ENCODE measurements at regions not wholly inside any gene's neighbourhood (a gene's known extent, or its start where the extent isn't known, plus 50 kb on each side); places are given as distances from the start of the nearest gene placed in this dataset.
"Not testable (repeated sequence)": the region's sequence is repeated elsewhere in the genome, so short reads cannot be mapped to it uniquely, and the experiment has no call there.

DNA sequence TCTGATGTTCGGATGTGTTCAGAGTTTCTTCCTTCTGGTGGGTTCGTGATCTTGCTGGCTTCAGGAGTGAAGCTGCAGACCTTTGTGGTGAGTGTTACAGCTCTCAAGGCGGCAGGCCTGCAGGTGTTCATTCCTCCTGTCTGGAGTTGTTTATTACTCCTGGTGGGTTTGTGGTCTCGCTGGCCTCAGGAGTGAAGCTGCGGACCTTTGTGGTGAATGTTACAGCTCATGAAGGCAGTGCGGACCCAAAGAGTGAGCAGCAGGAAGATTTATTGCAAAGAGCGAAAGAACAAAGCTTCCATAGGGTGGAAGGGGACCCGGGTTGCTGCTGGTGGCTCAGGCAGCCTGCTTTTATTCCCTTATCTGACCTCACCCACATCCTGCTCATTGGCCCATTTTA, 1226.8 kb upstream of the EPHA6 start:
- DNase-seq: not testable (repeated sequence)

DNA sequence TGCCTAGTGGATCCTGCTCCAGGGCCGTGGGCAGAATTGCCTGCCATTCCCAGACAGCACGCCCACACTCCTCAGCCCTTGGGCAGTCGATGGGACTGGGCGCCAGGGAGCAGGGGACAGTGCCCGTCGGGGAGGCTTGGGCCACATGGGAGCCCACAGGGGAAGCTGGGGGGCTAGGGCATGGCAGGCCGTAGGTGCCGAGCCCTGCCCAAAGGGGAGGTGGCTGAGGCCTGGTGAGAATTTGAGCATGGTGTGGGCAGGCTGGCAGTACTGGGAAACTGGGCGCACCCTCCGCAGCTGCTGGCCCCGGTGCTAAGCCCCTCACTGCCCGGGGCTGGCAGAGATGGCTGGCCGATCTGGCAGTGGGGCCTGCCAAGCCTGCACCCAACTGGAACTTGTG, 1225.9 kb upstream of the EPHA6 start:
- no peak for DNase-seq

DNA sequence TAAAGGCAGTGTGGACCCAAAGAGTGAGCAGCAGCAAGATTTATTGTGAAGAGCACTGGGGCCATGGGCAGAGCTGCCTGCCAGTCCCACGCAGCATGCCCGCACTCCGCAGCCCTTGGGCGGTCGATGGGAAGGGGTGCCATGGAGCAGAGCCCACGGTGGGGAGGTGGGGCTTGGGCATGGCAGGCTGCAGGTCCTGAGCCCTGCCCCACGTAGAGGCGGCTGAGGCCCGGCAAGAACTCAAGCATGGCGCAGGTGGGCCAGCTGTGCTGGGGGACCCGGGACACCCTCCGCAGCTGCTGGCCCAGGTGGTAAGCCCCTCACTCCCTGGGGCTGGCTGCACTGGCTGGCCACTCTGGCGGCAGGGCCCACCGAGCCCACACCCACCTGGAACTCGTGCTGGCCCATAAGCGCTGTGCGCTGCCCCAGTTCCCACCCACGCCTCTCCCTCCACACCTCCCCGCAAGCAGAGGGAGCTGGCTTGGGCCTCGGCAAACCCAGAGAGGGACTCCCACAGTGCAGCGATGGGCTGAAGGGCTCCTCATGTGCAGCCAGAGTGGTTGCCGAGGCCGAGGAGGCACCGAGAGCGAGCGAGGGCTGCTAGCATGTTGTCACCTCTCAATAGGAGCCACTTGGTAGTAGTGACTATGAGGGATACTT, 1218.8 kb upstream of the EPHA6 start:
- DNase-seq: no peak

DNA sequence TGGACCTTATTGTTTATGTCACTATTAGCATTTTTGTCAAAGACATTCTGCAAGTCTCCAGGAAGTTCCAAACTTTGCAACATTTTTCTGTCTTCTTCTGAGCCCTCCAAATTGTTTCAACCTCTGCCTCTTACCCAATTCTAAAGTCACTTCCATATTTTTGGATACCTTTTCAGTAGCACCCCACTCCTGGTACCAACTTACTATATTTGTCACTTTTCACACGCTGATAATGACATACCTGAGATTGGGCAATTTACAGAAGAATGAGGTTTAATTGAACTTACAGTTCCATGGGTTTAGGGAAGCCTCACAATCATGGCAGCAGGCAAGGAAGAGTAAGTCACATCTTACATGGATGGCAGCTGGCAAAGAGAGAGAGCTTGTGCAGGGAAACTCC, 1206.5 kb upstream of the EPHA6 start:
- no peak for DNase-seq

DNA sequence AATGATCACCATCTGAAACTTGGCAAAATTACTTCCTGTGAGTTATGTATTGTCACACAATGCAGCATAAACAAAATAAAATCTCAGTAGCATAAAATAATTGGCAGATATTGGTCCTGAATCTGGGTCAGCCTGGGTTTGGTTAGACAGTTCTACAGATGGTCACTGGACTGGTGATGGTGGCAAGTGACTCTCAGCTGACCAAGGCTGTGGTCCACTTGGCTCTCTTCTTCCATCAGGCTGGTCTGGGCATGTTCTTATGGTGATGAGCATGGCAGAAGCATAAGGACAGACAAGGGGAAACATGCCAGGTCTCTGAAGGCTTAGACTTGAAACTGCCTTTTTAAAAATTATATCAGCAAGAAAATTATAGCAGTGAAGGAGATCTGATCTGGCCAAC, 1205.0 kb upstream of the EPHA6 start:
- no peak for DNase-seq

DNA sequence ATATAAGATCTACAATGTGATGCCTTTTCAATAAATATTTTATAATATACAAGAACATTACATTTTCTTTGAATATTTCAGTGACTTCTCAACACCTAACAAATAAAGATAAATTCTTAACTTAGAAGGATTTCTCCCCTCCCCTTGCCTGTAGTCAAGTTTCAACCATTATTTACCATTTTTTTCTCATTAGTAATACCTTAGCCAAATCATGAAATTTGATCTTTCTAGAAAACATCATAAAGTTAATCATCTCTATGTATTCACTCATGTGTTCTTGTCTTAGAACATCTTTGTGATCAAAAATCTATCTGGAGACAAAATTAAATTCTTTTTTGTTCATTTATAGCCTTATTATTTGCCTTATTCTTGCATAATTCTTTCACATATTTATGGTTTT, 1201.8 kb upstream of the EPHA6 start:
- DNase-seq: no peak

DNA sequence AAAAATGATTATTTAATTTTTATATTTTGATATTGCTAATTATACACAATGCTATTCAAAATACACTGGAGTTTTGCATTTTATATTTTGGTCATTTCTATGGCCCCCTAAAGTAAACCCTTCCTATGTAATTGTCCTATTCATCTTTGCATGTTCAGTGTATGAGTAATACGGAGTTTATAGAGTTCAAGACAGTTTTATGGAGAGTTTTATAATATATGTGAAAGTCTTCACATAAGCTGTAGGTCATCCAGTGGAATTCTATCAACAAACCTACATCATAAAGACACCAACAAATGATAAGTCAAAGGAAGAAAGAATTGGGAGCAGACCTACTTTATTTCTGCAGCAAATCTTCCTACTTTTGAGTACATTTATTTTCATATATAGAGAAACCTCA, 1200.4 kb upstream of the EPHA6 start:
- DNase-seq: no peak

DNA sequence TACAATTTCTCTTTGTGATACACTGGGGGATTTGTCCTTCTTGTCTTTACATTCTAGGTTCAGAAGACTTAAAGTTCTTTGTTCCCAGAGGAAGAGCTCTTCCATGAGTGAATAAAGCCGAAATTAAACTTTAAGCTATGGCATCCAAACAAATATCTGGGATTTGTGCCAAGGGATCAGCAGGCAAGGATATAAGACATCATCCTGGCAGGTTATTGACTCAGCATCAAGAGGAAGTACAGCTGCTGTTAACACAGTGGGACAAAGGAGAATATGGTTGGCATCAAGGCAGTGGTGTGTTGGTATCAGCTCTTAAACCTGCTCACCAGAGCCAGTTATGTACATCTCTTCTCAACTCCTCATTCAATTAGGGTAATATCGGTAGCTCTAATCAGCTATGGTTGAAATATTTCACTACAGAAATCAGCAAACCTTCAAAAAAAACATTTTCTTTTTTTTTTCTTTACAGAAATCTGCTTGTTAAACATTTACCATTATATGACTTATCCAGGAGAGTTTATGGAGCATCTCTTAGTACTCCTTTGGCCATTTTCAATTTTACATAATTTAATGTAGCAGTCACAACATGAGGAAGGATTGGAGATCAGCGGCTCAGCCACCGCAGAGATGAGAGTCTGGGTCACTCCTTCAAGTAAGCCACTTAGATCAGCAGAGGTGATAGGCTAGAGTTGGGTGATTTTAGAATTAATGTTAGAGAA, 1198.6 kb upstream of the EPHA6 start:
- no peak for DNase-seq

DNA sequence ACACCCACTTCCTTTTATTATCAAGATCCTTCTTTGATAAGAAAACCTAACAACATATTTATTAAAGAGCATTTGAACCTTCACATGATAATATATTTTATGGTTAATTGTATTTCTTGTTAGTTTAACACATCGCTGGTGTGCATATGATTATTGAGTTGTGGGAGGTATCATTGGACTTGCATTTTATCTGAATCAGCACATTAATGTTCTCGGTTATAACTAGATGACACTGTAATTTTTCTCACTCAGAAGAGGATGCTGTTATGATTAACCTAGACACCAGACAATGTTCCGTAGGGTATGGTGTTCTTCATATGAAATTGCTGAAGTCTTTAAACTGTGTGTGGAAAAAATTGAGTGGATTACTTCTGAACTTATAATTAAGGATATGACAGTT, 1188.3 kb upstream of the EPHA6 start:
- DNase-seq: no peak

DNA sequence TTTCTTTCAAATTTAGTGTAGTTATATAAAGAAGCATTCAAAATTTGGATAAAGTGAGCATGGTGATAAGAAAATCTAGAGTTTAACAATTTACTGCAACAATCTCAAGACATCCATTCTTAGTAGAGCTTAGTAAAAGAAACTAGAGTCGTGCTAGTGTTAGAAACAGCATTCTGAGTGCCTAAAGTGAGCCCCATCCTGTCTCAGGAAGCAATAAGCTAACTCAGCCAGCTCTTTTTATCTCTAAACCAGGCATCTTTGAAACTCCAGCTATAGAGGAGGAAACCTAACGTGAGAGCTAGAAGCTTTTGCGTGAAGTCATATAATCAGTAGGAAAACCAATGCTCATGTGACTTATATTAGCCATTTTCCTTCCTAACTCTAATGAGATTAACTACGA, 1187.1 kb upstream of the EPHA6 start:
- DNase-seq: no peak

DNA sequence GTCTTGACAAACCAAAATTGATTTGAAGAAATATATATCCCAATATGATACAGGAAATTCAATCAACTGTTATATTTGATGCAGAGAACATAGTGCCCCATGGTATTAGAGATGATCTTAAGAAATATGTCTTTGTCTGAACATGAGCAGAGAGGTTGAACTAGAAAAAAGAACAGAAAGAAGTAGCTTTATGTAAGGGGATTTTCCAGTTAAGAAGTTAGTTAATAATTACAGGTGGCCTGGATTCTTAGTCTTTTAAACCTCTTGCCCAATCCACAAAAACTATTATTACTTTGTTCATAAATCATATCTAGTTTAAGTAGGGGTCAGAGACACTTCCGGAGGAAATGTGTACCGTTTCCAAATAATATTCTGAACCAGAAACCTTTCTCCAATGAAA, 1186.7 kb upstream of the EPHA6 start:
- no peak for DNase-seq

DNA sequence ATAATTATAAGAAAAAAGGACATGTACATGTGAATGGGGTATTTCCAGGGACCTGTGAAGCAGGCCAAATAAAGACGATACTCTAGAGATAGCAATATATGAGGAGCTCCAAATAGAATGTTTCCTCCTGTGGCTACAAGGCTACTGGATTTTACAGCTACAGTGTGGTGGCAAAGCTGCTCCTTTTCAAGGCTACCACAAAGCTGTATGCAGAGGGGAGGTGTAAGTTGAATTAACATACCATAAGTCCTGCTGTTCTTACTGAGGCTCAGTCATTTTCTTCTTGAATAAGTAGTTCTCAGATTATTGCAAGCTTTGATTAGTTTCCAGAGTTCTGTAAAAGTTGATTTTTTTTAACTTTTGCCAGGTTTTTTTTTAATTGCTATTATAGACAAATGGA, 1184.6 kb upstream of the EPHA6 start:
- DNase-seq: no peak

DNA sequence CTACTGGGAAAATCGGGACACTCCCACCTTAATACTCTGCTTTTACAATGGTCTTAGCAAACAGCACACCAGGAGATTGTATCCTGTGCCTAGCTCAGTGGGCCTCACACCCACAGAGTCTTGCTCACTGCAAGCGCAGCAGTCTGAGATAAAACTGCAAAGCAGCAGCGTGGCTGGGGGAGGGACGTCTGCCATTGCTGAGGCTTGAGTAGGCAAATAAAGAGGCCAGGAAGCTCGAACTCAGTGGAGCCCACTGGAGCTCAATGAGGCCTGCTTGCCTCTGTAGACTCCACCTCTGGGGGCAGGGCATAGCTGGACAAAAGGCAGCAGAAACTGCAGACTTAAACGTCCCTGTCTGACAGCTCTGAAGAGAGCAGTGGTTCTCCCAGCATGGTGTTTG, 1169.1 kb upstream of the EPHA6 start:
- no peak for DNase-seq

DNA sequence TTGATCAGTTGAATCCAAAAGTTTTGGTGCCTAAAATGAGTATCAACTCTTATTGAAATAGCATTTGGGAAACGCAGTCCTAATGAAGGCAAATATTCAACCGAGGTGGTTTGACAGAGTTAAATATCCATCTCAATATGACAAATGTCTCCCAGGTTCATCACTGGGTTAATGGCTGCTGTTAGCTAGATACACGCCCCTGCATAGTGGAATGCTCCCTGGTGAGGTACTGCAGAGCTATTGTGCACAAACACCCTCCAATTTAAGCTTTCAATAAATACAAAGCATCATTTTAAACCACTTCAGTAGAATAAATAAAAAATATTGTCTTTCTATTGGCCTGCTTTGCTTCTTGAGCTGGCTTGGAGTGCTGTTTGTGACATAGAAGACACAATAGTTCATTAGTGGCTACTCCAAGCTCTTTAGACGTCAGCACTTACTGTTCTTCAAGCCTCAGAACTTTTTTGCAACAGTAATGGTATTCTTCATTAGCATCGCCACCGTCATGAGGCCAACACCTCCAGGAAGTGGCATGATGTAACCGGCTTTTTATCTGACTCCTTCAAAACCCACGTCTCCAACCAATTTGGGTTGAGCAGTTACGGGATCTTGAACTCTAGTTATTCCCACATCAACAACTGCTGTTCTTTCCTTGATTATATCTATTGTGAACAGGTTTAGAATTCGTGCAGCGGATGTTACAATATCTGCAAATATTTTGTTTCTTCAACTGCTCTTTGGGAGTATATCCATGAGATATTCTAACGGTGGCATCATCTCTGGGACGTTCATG, 1159.6 kb upstream of the EPHA6 start:
- no peak for DNase-seq

DNA sequence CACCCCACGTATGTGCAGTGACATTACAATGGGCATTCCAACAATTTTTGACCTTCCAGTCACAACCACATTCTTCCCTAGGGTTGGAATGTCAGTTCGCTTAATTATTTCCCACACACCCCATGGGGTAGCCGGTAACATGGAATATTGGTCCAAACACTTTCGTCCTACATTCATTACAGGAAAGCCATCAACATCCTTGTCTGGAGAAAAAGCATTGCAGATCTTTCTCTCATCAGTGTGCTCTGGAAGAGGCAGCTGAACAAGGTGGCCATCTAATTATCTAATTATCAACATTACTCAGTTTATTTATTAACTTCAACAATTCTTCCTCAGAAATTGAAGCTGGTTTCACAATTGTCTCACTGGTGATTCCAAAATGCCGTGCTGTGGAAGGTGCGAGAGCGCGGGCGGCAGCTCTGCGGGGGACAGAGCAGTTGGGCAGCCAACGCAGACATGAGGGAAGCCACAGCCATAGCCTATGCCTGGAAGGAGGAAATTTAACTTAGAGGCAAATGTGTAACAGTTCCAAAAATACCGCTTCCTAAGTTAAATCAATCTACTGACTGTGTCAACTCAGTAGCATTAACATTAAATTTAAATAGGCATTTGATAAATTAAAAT, 1158.9 kb upstream of the EPHA6 start:
- DNase-seq: no peak

DNA sequence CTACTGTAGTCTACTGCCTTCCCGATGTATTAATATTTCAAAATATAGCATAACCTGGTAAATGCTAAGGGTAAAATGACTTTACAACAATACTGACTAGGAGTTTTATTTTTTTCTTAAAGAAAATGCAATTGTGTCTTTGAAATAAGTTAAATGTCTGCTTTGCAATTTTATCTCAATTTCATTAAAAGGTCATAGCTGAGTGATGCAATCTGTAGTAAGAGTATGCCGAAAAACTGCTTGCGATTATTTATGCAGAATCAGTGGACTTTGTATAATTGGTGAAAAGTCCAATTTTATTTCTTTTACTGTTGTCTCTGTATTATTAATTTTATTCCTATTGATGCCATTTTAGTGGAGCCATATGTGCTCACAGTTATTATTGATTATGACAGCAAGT, 1143.6 kb upstream of the EPHA6 start:
- no peak for DNase-seq

DNA sequence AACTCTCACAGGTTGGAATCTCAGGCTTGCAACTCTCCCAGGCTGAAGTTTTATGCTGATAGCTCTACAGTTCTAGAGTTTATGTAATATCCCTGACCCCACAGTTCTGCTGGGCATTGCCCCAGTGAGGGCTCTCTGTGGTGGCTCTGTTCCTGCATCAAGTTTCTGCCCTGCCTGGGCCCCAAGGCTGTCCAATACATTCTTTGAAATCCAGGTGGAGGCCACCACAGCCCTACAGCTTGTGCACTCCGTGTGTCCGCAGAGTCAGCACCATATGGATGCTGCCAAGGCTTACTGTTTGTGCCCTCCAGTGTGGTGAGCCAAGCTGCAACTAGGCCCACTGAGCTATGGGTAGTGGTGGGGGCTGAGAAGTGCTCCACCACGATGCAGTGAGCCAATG, 1141.2 kb upstream of the EPHA6 start:
- no peak for DNase-seq

DNA sequence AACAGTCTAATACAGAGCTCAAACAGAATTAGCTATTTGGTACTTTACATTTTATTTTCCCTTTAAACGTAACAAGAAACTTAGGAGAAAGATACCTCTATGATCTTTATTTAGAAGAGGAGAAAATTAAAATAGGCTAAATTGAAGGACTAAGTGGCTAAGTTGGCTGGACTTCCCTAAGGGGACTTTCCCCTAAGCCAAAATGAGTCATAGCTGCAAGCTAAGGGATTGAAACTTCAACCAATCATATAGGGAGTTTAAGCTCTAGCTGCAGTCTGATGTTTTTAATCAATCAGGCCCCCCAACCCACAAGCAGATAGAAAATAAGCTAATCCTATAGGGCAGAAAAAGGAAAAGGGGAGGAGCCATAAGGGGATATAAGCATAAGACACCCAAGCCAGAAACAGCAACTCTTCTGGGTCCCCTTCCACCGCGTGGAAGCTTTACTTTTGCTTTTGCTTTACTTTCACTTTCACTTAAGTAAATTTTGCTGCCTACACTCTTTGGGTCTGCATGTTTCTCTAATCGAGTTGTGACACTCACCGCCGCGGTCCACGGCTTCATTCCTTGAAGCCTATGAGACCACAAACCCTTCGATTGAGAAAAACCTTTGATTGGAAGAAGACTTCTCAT, 1108.5 kb upstream of the EPHA6 start:
- no peak for DNase-seq

DNA sequence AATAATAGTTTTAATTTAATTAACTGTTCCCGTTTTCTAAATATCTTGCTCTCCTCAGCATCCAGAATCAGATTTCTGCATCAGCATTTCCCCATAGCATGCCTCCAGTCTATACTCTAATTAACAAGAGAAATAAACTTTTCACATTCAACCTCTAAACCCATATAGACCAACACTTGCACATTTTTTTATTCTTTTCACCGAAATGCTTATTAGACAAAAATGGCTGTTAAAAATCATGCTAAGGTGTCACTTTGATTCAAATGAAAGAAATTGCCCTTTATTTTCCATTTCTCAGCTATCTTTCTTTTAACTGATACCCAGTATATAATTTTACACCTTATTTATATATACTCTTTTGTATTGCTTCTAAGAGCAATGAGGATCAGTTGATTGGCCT, 1107.1 kb upstream of the EPHA6 start:
- DNase-seq: no peak

DNA sequence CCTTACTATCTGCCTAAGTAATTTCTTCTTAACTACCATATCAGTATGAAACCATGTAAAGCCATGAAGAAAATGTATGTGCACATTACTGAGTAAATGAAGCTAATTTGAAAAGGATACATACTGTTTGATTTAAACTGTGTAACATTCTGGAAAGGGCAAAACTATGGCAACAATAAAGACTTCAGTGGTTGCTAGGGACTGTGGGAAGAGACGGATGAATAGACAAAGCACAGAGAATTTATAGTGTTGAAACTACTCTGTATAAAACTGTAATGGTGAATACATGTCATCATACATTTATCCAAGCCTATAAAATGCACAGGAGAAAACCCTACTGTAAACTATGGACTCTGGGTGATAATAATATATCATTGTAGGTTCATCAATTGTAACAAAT, 1103.7 kb upstream of the EPHA6 start:
- no peak for DNase-seq

DNA sequence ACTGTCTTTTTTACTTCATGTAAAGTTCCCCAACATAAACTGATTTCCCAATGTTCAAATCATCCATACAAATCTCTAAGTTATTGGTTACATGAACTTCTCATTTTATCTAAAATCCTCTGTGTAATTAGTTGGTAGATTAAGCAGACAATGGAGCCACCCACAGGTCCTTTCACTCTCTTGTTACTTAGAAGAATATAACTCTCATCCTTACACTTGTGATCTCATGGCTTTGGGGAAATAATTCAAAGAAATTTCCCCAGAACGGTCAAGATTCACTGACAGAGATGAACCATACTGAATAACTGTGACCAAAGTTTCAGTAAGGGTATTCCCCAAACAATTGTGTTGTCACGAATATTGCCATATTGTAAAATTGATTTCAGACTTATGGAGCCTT, 1102.6 kb upstream of the EPHA6 start:
- no peak for DNase-seq

DNA sequence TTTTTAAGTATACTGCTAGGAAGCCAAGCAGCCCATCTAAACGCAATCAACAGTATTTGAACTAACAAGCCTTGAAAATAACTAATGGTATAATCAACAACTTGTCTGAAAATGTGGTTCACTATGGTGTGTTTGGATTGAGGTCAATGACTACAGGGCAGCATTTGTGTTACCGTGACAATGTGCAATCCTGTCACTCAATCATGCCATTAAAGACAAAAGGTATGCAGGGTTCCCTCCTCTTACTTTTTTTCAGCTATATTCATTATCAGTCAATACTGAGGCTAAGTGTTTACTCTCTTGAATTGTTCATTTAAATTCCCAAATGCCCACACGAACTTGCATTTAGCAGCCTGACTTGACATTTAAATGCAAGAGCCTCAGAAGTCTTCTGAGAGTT, 1099.3 kb upstream of the EPHA6 start:
- DNase-seq: no peak

DNA sequence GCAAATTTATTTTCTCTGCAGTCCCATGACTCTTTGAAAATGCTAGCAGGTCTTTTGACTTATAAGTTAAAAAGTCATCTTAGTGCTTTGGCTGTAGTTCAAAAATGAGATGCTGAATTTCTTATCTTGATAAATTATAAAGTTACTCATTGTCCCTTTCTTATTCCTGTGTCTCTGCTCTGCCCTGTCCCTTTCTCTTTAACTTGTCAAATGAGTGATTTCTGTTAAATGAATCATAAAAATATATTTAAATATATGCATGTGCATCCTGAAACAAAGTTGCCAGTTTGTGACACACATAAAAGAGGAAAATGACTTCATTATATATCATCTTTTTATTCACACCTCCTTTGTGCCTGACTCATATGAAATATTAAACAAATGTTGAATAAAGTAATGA, 1097.3 kb upstream of the EPHA6 start:
- no peak for DNase-seq
